GM12891 (cell line): ENCODE measurements at regions not wholly inside any gene's neighbourhood (a gene's known extent, or its start where the extent isn't known, plus 50 kb on each side); places are given as distances from the start of the nearest gene placed in this dataset.

Experiments
- POLR2A ChIP-seq: IDR thresholded peaks from 2 replicates; pipeline ENCODE4 v1.6.1; 2011; ENCODE audit warnings: low read depth, low read length, control low read depth
- POLR2AphosphoS5 ChIP-seq: IDR thresholded peaks from 2 replicates; pipeline ENCODE4 v1.6.1; 2011; ENCODE audit warnings: low read depth, low read length, control low read depth
- TAF1 ChIP-seq: IDR thresholded peaks from 2 replicates; pipeline ENCODE4 v1.6.1; 2011; ENCODE audit warnings: low read depth, low read length, control low read depth

GRCh38 chr22:35159343-35159742 is 93.4 kb downstream of the ISX start:
- TF ChIP-seq POLR2A (no peak), POLR2AphosphoS5 (no peak), TAF1 (no peak)
